GM12878 (cell line): ENCODE measurements at regions not wholly inside any gene's neighbourhood (a gene's known extent, or its start where the extent isn't known, plus 50 kb on each side); places are given as distances from the start of the nearest gene placed in this dataset.

Experiments used
- ATAC-seq: fragments of 200-7000 bp; cut with Tn5 transposase; 3 replicates; pipeline ENCODE4 v1.9.1; 2020; ENCODE audit warnings: mild to moderate bottlenecking, moderate library complexity
- BruUV-seq: library from RNA; stranded (reverse); fragments of 400-500 nt; replicated peaks from 2 replicates; lab custom pipeline; 2021; lab: Mats Ljungman, UMichigan
- CTCF ChIA-PET: fragments of 300-600 bp; sonication (Branson Sonifier 250); formaldehyde crosslinking; extraction: SDS; loops from one replicate; lab custom pipeline; 2021; ENCODE audit warnings: inconsistent platforms; lab: Yijun Ruan, JAX
- POLR2A ChIA-PET: fragments of 350-600 bp; formaldehyde crosslinking; extraction: SDS; loops from one replicate; lab custom pipeline; 2021; ENCODE audit warnings: inconsistent platforms; lab: Charles Lee
- RAD21 ChIA-PET: fragments of 300-600 bp; sonication (Branson Sonifier 250); formaldehyde crosslinking; loops from one replicate; lab custom pipeline; 2023; ENCODE audit warnings: antibody characterized with exemption; ENCODE audit not compliant: unreplicated experiment; lab: Charles Lee
- SMC1A ChIA-PET: fragments of 300-600 bp; sonication (Branson Sonifier 250); formaldehyde crosslinking; loops from one replicate; lab custom pipeline; 2023; ENCODE audit not compliant: unreplicated experiment, uncharacterized antibody; lab: Charles Lee
- DNase-seq: peaks from one replicate; pipeline ENCODE4 v3.0.0-alpha.2; 2011; ENCODE audit warnings: low read depth, low spot score
- FAIRE-seq: peaks from 3 replicates; lab custom pipeline; 2011; peaks lifted over from hg19 to GRCh38; lab: Jason Lieb, UNC
- H2AFZ ChIP-seq: 2 replicates; pipeline ENCODE4 v1.6.0; 2011; ENCODE audit warnings: low read depth, low read length, control low read depth; ENCODE audit not compliant: control insufficient read depth
- H3K27ac ChIP-seq: 2 replicates; pipeline ENCODE4 v1.5.1; 2011; ENCODE audit warnings: control low read depth; ENCODE audit not compliant: control insufficient read depth, insufficient read depth
- H3K27me3 ChIP-seq, 2 experiments: replicated peaks in 1 of 2; 2 replicates each; pipeline versions ENCODE4 v1.6.0 to v1.6.1; 2011; ENCODE audit warnings: low read length in 1 of 2; ENCODE audit not compliant: control insufficient read depth in 2 of 2, insufficient read depth in 2 of 2
- H3K36me3 ChIP-seq, 2 experiments: 2 replicates each; pipeline ENCODE4 v1.5.1; 2011; ENCODE audit warnings: low read length in 1 of 2; ENCODE audit not compliant: control insufficient read depth in 2 of 2, insufficient read depth in 2 of 2
- H3K4me1 ChIP-seq: 2 replicates; pipeline ENCODE4 v1.6.1; 2011; ENCODE audit warnings: mild to moderate bottlenecking, low read length, moderate library complexity, mixed read lengths; ENCODE audit not compliant: control insufficient read depth, insufficient read depth
- H3K4me2 ChIP-seq: 2 replicates; pipeline ENCODE4 v1.6.0; 2011; ENCODE audit warnings: control low read depth; ENCODE audit not compliant: control insufficient read depth, insufficient read depth
- H3K4me3 ChIP-seq: fragments of 200-600 bp; sonication (generic); 2 replicates; pipeline ENCODE4 v1.5.1; 2016
- H3K79me2 ChIP-seq: 2 replicates; pipeline ENCODE4 v1.6.0; 2011; ENCODE audit warnings: low read length; ENCODE audit not compliant: control insufficient read depth, insufficient read depth
- H3K9ac ChIP-seq: 2 replicates; pipeline ENCODE4 v1.8.0; 2011; ENCODE audit warnings: low read length, control low read depth, mixed read lengths; ENCODE audit not compliant: control insufficient read depth, insufficient read depth
- H3K9me3 ChIP-seq: replicated peaks from 3 replicates; pipeline ENCODE4 v1.5.1; 2011; ENCODE audit warnings: mild to moderate bottlenecking, low read length; ENCODE audit not compliant: control insufficient read depth, insufficient read depth
- H4K20me1 ChIP-seq: 2 replicates; pipeline ENCODE4 v1.6.0; 2011; ENCODE audit not compliant: control insufficient read depth, insufficient read depth
- BCLAF1 ChIP-seq: fragments of 450-650 bp; IDR thresholded peaks from 2 replicates; pipeline ENCODE4 v1.6.1; 2017; ENCODE audit warnings: antibody characterized with exemption, mild to moderate bottlenecking, moderate library complexity
- BMI1 ChIP-seq: fragments of 450-650 bp; IDR thresholded peaks from 2 replicates; pipeline ENCODE4 v1.6.1; 2016; ENCODE audit warnings: mild to moderate bottlenecking, moderate library complexity, borderline replicate concordance
- CUX1 ChIP-seq: IDR thresholded peaks from 2 replicates; pipeline ENCODE4 v1.6.1; 2012; ENCODE audit warnings: improper control_type of control experiment, low read depth, low read length; ENCODE audit not compliant: insufficient replicate concordance
- PAX5 ChIP-seq: IDR thresholded peaks from 2 replicates; pipeline ENCODE4 v1.6.1; 2011; ENCODE audit warnings: low read depth, low read length, borderline replicate concordance
- PKNOX1 ChIP-seq: fragments of 450-650 bp; IDR thresholded peaks from 2 replicates; pipeline ENCODE4 v1.6.1; 2016; ENCODE audit warnings: mild to moderate bottlenecking
- POU2F2 ChIP-seq: IDR thresholded peaks from 3 replicates; pipeline ENCODE4 v1.6.1; 2011; ENCODE audit warnings: low read depth, mild to moderate bottlenecking, low read length, borderline replicate concordance
- SIX5 ChIP-seq: IDR thresholded peaks from 2 replicates; pipeline ENCODE4 v1.6.1; 2011; ENCODE audit warnings: mild to moderate bottlenecking, low read depth, low read length, moderate library complexity; ENCODE audit not compliant: severe bottlenecking
- SMAD1 ChIP-seq: fragments of 450-650 bp; IDR thresholded peaks from 2 replicates; pipeline ENCODE4 v1.6.1; 2018; ENCODE audit warnings: mild to moderate bottlenecking, low read depth; ENCODE audit not compliant: partially characterized antibody
- SREBF1 ChIP-seq: IDR thresholded peaks from 2 replicates; pipeline ENCODE4 v1.6.1; 2012; ENCODE audit warnings: mild to moderate bottlenecking, low read length
- SUZ12 ChIP-seq: fragments of 200-600 bp; sonication (generic); IDR thresholded peaks from one replicate; pipeline ENCODE4 v1.6.1; 2018; ENCODE audit warnings: antibody characterized with exemption, mild to moderate bottlenecking; ENCODE audit not compliant: unreplicated experiment
- YY1 ChIP-seq: IDR thresholded peaks from 2 replicates; pipeline ENCODE4 v1.6.1; 2011; ENCODE audit warnings: low read depth, mild to moderate bottlenecking, low read length
- ZBED1 ChIP-seq: IDR thresholded peaks from 2 replicates; pipeline ENCODE4 v1.6.1; 2016; ENCODE audit warnings: borderline replicate concordance
- ZNF384 ChIP-seq: IDR thresholded peaks from 2 replicates; pipeline ENCODE4 v1.6.1; 2012; ENCODE audit warnings: low read depth, mild to moderate bottlenecking, low read length, improper control_type of control experiment, borderline replicate concordance
- ZSCAN29 ChIP-seq: fragments of 450-650 bp; IDR thresholded peaks from 2 replicates; pipeline ENCODE4 v1.6.1; 2017; ENCODE audit warnings: mild to moderate bottlenecking, moderate library complexity
- WGBS: methylation state at CpG from one replicate; pipeline ENCODE4 v1.1.6; 2016; ENCODE audit warnings: low lambda C conversion rate; ENCODE audit not compliant: insufficient replicate concordance, insufficient coverage; ENCODE audit errors: missing lambda C conversion rate; 5-methylcytosine and 5-hydroxymethylcytosine counted together
- in situ Hi-C: fragments of 300-500 bp; cut with MboI; formaldehyde crosslinking; loops from 9 replicates; pipeline ENCODE4 v1.14.3; 2018; ENCODE audit warnings: mixed read lengths
- intact Hi-C: fragments of 100-400 bp; cut with micrococcal nuclease; formaldehyde crosslinking; loops from one replicate; pipeline ENCODE4 v1.14.2; 2022; ENCODE audit not compliant: unreplicated experiment

GRCh38 chr1:239947801-239948200 is 143.9 kb upstream of the FMN2 start:
- Histone ChIP-seq H4K20me1 (no peaks in the 10 kb centered on the region), H3K4me3 (no peak overlapping the region), H3K4me2 (no peak overlapping the region), H3K4me1 (no peaks in the 10 kb centered on the region), H3K36me3 (no peaks in the 10 kb centered on the region), H2AFZ (no peak overlapping the region), H3K27ac (no peak overlapping the region), H3K9ac (no peak overlapping the region), H3K27me3 (no peaks in the 10 kb centered on the region), H3K9me3 (no peaks in the 10 kb centered on the region; the same call in 2 of the 3 replicates), H3K79me2 (no peaks in the 10 kb centered on the region)
- in situ Hi-C loops = no loop called here
- WGBS = 2% methylated on average over 2 of the region's 2 CpGs
- FAIRE-seq (no peak), ATAC-seq (no peak), DNase-seq (no peak)
- SMC1A ChIA-PET = interaction anchor here (0.6 kb wide), 1 partner anchor 55 kb away, joined by 3 read pairs; no protein-coding TSS in a partner anchor
- RAD21 ChIA-PET = no interaction called here
- intact Hi-C loops = no loop called here
- BruUV-seq = no TSS peak
- POLR2A ChIA-PET = no interaction called here
- CTCF ChIA-PET = interaction anchor here (0.6 to 1.1 kb wide), 4 partner anchors 12 to 57 kb away, joined by 3 to 4 read pairs (median 3); no protein-coding TSS in a partner anchor
- no peak for TF ChIP-seq BCLAF1
- no peak for TF ChIP-seq POU2F2
- TF ChIP-seq YY1 = no peak
- TF ChIP-seq BMI1 = no peak
- no peak for TF ChIP-seq PKNOX1
- TF ChIP-seq SMAD1 = no peak
- no peak for TF ChIP-seq CUX1
- TF ChIP-seq ZNF384 = no peak
- no peak for TF ChIP-seq ZBED1
- no peak for TF ChIP-seq PAX5
- no peak for TF ChIP-seq SUZ12
- no peak for TF ChIP-seq ZSCAN29
- no peak for TF ChIP-seq SREBF1
- no peak for TF ChIP-seq SIX5
